PC-3 (cell line): ENCODE measurements at regions not wholly inside any gene's neighbourhood (a gene's known extent, or its start where the extent isn't known, plus 50 kb on each side); places are given as distances from the start of the nearest gene placed in this dataset.

Experiments
- ATAC-seq: fragments of 200-7000 bp; cut with Tn5 transposase; 2 replicates; pipeline ENCODE4 v1.9.1; 2020; ENCODE audit warnings: mild to moderate bottlenecking, moderate library complexity
- BruUV-seq: library from RNA; stranded (reverse); fragments of 400-500 nt; replicated peaks from 2 replicates; lab custom pipeline; 2021; lab: Mats Ljungman, UMichigan
- CTCF ChIA-PET: fragments of 300-600 bp; sonication (Branson Sonifier 250); formaldehyde crosslinking; loops from one replicate; lab custom pipeline; 2022; ENCODE audit warnings: antibody characterized with exemption; lab: Charles Lee
- POLR2A ChIA-PET: fragments of 300-600 bp; sonication (Branson Sonifier 250); formaldehyde crosslinking; loops from one replicate; lab custom pipeline; 2022; ENCODE audit warnings: antibody characterized with exemption; ENCODE audit not compliant: unreplicated experiment; lab: Charles Lee
- DNase-seq: peaks from one replicate; pipeline ENCODE4 v3.0.0-alpha.2; 2015
- H2AFZ ChIP-seq: fragments of 300-600 bp; sonication (generic); 2 replicates; pipeline ENCODE4 v1.6.0; 2016; ENCODE audit warnings: antibody characterized with exemption, low read length
- H3F3A ChIP-seq: fragments of 300-600 bp; sonication (generic); one replicate; pipeline ENCODE4 v1.6.0; 2017; ENCODE audit warnings: antibody characterized with exemption, low read length, control low read depth, mild to moderate bottlenecking; ENCODE audit not compliant: unreplicated experiment
- H3K27ac ChIP-seq: fragments of 300-600 bp; sonication (generic); 2 replicates; pipeline ENCODE4 v1.5.1; 2016; ENCODE audit warnings: mild to moderate bottlenecking, low read length
- H3K27me3 ChIP-seq: fragments of 300-600 bp; sonication (generic); 2 replicates; pipeline ENCODE4 v1.6.1; 2016; ENCODE audit warnings: low read length, mixed read lengths
- H3K36me3 ChIP-seq: fragments of 300-600 bp; sonication (generic); 2 replicates; pipeline ENCODE4 v1.6.1; 2016; ENCODE audit warnings: low read depth, mixed run types, low read length, mixed read lengths
- H3K4me1 ChIP-seq: fragments of 300-600 bp; sonication (generic); 2 replicates; pipeline ENCODE4 v1.5.1; 2016; ENCODE audit warnings: low read length; ENCODE audit not compliant: insufficient read depth
- H3K4me2 ChIP-seq: fragments of 300-600 bp; sonication (generic); 2 replicates; pipeline ENCODE4 v1.6.0; 2016; ENCODE audit warnings: low read length
- H3K4me3 ChIP-seq: fragments of 300-600 bp; sonication (generic); 2 replicates; pipeline ENCODE4 v1.5.1; 2016; ENCODE audit warnings: mild to moderate bottlenecking, low read length, mixed read lengths
- H3K79me2 ChIP-seq: fragments of 300-600 bp; sonication (generic); 2 replicates; pipeline ENCODE4 v1.6.1; 2017; ENCODE audit warnings: low read length, mixed read lengths
- H3K9ac ChIP-seq: fragments of 300-600 bp; sonication (generic); 2 replicates; pipeline ENCODE4 v1.6.0; 2016; ENCODE audit warnings: mild to moderate bottlenecking, low read length
- H3K9me2 ChIP-seq: fragments of 300-600 bp; sonication (generic); replicated peaks from 2 replicates; pipeline ENCODE4 v1.6.1; 2016; ENCODE audit warnings: mixed run types, low read length, mixed read lengths
- H3K9me3 ChIP-seq: fragments of 300-600 bp; sonication (generic); 2 replicates; pipeline ENCODE4 v1.6.1; 2016; ENCODE audit warnings: low read length, mixed read lengths
- H4K20me1 ChIP-seq: fragments of 300-600 bp; sonication (generic); 2 replicates; pipeline ENCODE4 v1.6.1; 2016; ENCODE audit warnings: low read length, mixed read lengths
- CTCF ChIP-seq: fragments of 300-600 bp; sonication (generic); conservative IDR thresholded peaks from 2 replicates; pipeline ENCODE4 v1.5.1; 2017; ENCODE audit warnings: antibody characterized with exemption, low read depth, mild to moderate bottlenecking, low read length
- EZH2 ChIP-seq: fragments of 300-600 bp; sonication (generic); IDR thresholded peaks from one replicate; pipeline ENCODE4 v1.6.1; 2017; ENCODE audit warnings: antibody characterized with exemption, mild to moderate bottlenecking, low read length; ENCODE audit not compliant: unreplicated experiment
- EZH2phosphoT487 ChIP-seq: fragments of 300-600 bp; sonication (generic); IDR thresholded peaks from 2 replicates; pipeline ENCODE4 v1.6.1; 2018; ENCODE audit warnings: mild to moderate bottlenecking, antibody characterized with exemption, low read length, borderline replicate concordance
- intact Hi-C: fragments of 100-400 bp; cut with micrococcal nuclease; formaldehyde crosslinking; loops from 2 replicates; pipeline ENCODE4 v1.9.0; 2023

- Histone ChIP-seq H4K20me1 (no peaks in the 10 kb centered on the region), H3K9ac (no peak overlapping the region), H3K27me3 (no peaks in the 10 kb centered on the region), H3K4me3 (no peak overlapping the region), H3K4me2 (no peak overlapping the region), H3K9me3 (no peaks in the 10 kb centered on the region), H3K4me1 (no peaks in the 10 kb centered on the region; the same call in 1 of the 2 replicates), H2AFZ (no peak overlapping the region), H3K27ac (no peak overlapping the region), H3K36me3 (no peaks in the 10 kb centered on the region), H3K79me2 (no peaks in the 10 kb centered on the region), H3K9me2 (no peaks in the 10 kb centered on the region), H3F3A (no peaks in the 10 kb centered on the region)
- no TSS peak for BruUV-seq
- no peak for TF ChIP-seq EZH2phosphoT487
- no peak for TF ChIP-seq CTCF
- no peak for TF ChIP-seq EZH2
- POLR2A ChIA-PET = no interaction called here
- DNase-seq (no peak), ATAC-seq (no peak)
- intact Hi-C loops = no loop called here
- CTCF ChIA-PET = no interaction called here
Measured at GRCh38 chr13:31963631-31964030, 67.9 kb upstream of the FRY start.

- H3K4me3 ChIP-seq = no peak overlapping the region
- H3K9ac ChIP-seq = no peak overlapping the region
- ChIA-PET CTCF (no interaction called here), POLR2A (no interaction called here)
- H2AFZ ChIP-seq = no peak overlapping the region
- no peak overlapping the region for H3K27ac ChIP-seq
- no peaks in the 10 kb centered on the region for H3F3A ChIP-seq
- H3K9me2 ChIP-seq = no peaks in the 10 kb centered on the region
- no peaks in the 10 kb centered on the region for H3K79me2 ChIP-seq
- no peaks in the 10 kb centered on the region for H4K20me1 ChIP-seq
- H3K27me3 ChIP-seq = no peaks in the 10 kb centered on the region
- H3K9me3 ChIP-seq = no peaks in the 10 kb centered on the region
- ATAC-seq (no peak), DNase-seq (no peak)
- TF ChIP-seq EZH2phosphoT487 = no peak
- no peak for TF ChIP-seq EZH2
- no peak for TF ChIP-seq CTCF
- no peaks in the 10 kb centered on the region; the same call in 1 of the 2 replicates for H3K4me1 ChIP-seq
- no peak overlapping the region for H3K4me2 ChIP-seq
- no TSS peak for BruUV-seq
- intact Hi-C loops = no loop called here
- H3K36me3 ChIP-seq = no peaks in the 10 kb centered on the region
Measured at GRCh38 chr13:31964168-31964567, 67.4 kb upstream of the FRY start.

- H3K36me3 ChIP-seq = no peaks in the 10 kb centered on the region
- DNase-seq = no peak
- intact Hi-C loops = no loop called here
- H3K79me2 ChIP-seq = no peaks in the 10 kb centered on the region
- TF ChIP-seq EZH2 (no peak), EZH2phosphoT487 (no peak), CTCF (no peak)
- POLR2A ChIA-PET = no interaction called here
- H3K9me2 ChIP-seq = no peaks in the 10 kb centered on the region
- H2AFZ ChIP-seq = 0 out of 2 replicates have a peak overlapping the region, but pooled peaks have one; percentile 5
- BruUV-seq = no TSS peak
- CTCF ChIA-PET = interaction anchor here (0.6 kb wide), 1 partner anchor 48 kb away, joined by 6 read pairs; no protein-coding TSS in a partner anchor
- no peaks in the 10 kb centered on the region for H3K9me3 ChIP-seq
- H3K4me1 ChIP-seq = no peaks in the 10 kb centered on the region; the same call in 1 of the 2 replicates
- H4K20me1 ChIP-seq = no peaks in the 10 kb centered on the region
- no peak overlapping the region for H3K9ac ChIP-seq
- no peaks in the 10 kb centered on the region for H3K27me3 ChIP-seq
- H3F3A ChIP-seq = no peaks in the 10 kb centered on the region
- no peak overlapping the region for H3K4me2 ChIP-seq
- ATAC-seq = no peak
- no peak overlapping the region for H3K27ac ChIP-seq
- no peak overlapping the region for H3K4me3 ChIP-seq
Measured at GRCh38 chr13:31965361-31966066, 66.1 kb upstream of the FRY start.
